BE2C (cell line): ENCODE measurements at regions not wholly inside any gene's neighbourhood (a gene's known extent, or its start where the extent isn't known, plus 50 kb on each side); places are given as distances from the start of the nearest gene placed in this dataset.

ENCODE experiments used
- DNase-seq: peaks from one replicate; pipeline ENCODE4 v3.0.0-alpha.2; 2020
- H3K27me3 ChIP-seq: fragments of 250-450 bp; sonication (Bioruptor Pico); 2 replicates; pipeline ENCODE4 v1.5.1; 2020; ENCODE audit warnings: mild to moderate bottlenecking
- H3K36me3 ChIP-seq: fragments of 250-450 bp; sonication (Bioruptor Pico); 2 replicates; pipeline ENCODE4 v1.5.1; 2020; ENCODE audit warnings: mild to moderate bottlenecking
- H3K4me1 ChIP-seq: fragments of 250-450 bp; sonication (Bioruptor Pico); 2 replicates; pipeline ENCODE4 v1.5.1; 2020
- H3K4me3 ChIP-seq: 2 replicates; pipeline ENCODE4 v1.5.1; 2011; ENCODE audit warnings: low read depth, low read length
- H3K9me3 ChIP-seq: fragments of 250-450 bp; sonication (Bioruptor Pico); 2 replicates; pipeline ENCODE4 v1.5.1; 2020
- TF ChIP-seq, protein P1 (sequence below): IDR thresholded peaks from 2 replicates; pipeline ENCODE4 v1.5.1; 2012; ENCODE audit warnings: mild to moderate bottlenecking, low read depth, low read length

DNA sequence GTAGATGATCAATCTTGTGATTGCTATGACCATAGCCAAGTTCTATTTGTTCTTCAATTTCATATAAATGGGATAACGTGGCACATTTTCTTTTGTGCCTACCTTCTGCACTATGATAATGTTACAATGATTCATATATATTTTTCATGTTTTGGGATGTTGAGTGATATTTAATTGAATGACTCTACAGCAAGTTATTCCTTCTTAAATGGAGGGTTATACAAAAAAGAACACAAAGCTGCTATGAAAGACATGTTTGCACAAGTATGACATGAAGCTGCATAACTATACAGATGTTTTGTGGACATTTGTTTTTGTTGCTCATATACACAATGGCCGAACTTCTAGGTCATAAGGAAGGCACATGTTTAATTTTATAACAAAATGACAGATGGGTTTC, 356.2 kb downstream of the CBLN2 start:
- TF ChIP-seq, protein P1, sequence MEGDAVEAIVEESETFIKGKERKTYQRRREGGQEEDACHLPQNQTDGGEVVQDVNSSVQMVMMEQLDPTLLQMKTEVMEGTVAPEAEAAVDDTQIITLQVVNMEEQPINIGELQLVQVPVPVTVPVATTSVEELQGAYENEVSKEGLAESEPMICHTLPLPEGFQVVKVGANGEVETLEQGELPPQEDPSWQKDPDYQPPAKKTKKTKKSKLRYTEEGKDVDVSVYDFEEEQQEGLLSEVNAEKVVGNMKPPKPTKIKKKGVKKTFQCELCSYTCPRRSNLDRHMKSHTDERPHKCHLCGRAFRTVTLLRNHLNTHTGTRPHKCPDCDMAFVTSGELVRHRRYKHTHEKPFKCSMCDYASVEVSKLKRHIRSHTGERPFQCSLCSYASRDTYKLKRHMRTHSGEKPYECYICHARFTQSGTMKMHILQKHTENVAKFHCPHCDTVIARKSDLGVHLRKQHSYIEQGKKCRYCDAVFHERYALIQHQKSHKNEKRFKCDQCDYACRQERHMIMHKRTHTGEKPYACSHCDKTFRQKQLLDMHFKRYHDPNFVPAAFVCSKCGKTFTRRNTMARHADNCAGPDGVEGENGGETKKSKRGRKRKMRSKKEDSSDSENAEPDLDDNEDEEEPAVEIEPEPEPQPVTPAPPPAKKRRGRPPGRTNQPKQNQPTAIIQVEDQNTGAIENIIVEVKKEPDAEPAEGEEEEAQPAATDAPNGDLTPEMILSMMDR, result no peak
- Histone ChIP-seq H3K27me3 (no peaks in the 10 kb centered on the region), H3K4me1 (no peaks in the 10 kb centered on the region), H3K4me3 (no peak overlapping the region), H3K9me3 (no peaks in the 10 kb centered on the region), H3K36me3 (no peaks in the 10 kb centered on the region)
- no peak for DNase-seq

DNA sequence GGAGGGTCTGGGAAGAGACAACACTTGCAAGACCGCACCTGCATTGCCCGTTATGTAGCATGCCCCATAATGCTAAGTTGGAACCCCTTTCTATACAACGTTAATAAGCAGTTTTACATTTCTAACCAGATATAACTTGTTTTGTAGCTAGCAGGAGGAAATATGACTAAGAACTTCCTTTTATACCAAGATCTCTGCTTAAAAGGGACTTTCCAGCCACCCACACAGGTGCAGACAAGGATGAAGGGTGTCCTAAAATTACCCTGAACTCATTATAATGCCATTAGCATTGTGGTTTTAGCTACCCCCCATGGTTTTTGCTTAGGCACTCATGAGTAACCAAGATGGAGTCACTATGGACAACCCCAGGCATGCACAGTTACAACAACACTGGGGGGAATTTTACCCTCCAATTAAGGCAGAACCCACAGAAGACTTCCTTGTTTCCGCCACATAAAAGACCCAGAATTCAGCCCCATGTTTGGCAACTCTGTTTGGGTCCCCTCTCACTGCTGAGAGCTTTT, 362.8 kb downstream of the CBLN2 start:
- Histone ChIP-seq H3K36me3 (no peaks in the 10 kb centered on the region), H3K9me3 (no peaks in the 10 kb centered on the region), H3K27me3 (no peaks in the 10 kb centered on the region), H3K4me3 (no peak overlapping the region), H3K4me1 (no peaks in the 10 kb centered on the region)
- no peak for DNase-seq
- TF ChIP-seq, protein P1, result no peak

DNA sequence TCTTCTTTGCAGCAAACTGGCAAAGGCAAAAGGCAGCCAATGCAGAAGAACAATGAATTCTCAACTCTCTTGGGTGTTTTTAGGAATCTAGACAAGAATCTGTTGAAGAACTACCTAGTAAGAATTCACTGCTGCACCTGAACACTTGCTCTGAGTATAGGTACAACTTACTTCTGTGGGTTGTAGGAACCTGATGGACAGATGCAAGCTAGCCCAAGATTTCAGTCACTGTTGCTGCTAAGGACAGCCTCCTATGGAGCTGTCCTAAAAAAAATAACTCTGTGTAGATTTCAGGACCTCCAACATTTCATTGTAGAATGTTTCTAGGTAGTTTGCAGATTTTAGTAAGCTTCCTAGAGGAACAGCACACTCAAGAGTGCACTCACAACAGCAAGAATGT, 363.5 kb downstream of the CBLN2 start:
- H3K4me1 ChIP-seq, result no peaks in the 10 kb centered on the region
- no peaks in the 10 kb centered on the region for H3K36me3 ChIP-seq
- H3K9me3 ChIP-seq, result no peaks in the 10 kb centered on the region
- TF ChIP-seq, protein P1, result no peak
- H3K27me3 ChIP-seq, result no peaks in the 10 kb centered on the region
- DNase-seq, result no peak
- H3K4me3 ChIP-seq, result no peak overlapping the region

DNA sequence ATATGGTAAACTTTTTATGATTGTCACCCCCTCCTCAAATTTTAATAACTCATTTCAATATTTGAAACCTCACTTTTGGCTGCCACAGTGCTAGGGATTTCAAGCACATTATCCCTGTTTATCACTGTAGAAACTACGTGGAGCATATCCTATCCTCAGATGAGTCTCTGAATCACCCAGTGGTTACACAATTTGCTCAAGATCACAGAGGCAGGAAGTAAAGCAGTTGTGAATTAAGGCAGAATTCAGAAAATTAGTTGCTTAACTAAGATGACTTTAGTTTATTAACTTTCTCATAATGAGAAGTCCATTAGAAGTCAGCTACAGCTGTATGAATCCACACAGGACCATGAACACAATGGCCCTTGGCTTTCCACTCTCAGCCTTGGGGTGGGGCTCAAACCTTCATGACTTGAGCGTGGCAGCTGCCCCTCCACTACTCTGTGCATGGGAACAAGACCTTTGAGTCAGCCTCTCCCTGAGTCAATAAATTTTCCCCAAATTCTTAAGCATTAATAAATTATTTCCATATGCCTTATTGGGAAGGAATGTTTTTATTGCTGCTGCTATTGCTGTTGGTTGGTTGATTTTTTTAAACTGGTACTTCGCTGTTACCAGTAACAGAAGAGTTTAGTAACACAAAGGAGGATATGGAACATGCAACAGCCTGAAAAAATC, 369.0 kb downstream of the CBLN2 start:
- no peaks in the 10 kb centered on the region for H3K9me3 ChIP-seq
- TF ChIP-seq, protein P1, result no peak
- no peaks in the 10 kb centered on the region for H3K36me3 ChIP-seq
- H3K27me3 ChIP-seq, result no peaks in the 10 kb centered on the region
- no peak for DNase-seq
- no peaks in the 10 kb centered on the region for H3K4me1 ChIP-seq
- no peak overlapping the region for H3K4me3 ChIP-seq

DNA sequence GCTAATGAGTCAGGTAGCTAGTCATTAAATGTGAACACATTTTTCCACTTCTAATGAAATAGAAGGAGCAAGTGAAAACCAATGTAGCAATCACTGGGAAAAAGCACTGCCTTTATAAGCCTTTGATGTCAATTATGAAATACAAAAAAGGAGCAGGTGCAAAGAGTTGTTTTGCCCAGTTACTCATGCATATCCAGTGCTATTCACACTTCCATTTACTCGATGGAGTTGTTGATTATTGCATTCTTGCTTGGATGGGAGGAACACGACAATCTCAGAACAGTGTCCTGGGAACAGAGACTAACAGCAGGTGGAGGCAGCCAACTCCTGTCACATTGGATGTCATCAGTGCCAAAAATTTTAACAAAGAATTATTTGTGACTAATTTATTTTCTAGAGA, 372.5 kb downstream of the CBLN2 start:
- DNase-seq, result no peak
- Histone ChIP-seq H3K36me3 (no peaks in the 10 kb centered on the region), H3K4me1 (no peaks in the 10 kb centered on the region), H3K9me3 (no peaks in the 10 kb centered on the region), H3K4me3 (no peak overlapping the region), H3K27me3 (no peaks in the 10 kb centered on the region)
- TF ChIP-seq, protein P1, result no peak

DNA sequence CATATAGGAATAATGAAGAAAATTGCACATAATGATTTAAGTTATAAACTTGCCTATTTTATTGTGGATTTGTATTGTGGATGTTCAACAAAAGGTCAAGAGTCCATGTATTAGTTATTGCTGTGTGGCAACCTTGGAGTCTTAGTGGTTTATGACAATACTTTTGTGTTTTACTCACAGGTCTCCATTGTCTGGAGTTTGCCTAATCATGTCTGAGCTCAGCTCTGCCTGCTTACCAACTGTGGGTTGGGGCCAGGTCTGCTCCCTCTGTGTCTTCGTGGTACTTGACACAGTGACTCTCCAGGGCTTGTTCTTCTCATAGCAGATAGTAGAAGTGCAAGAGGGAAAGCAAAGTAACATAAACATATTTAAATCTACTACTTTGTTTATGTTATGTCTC, 382.5 kb downstream of the CBLN2 start:
- TF ChIP-seq, protein P1, result no peak
- no peak for DNase-seq
- H3K27me3 ChIP-seq, result no peaks in the 10 kb centered on the region

More for the DNA sequence above, 382.5 kb downstream of the CBLN2 start:
- Histone ChIP-seq H3K4me1 (no peaks in the 10 kb centered on the region), H3K36me3 (no peaks in the 10 kb centered on the region), H3K9me3 (no peaks in the 10 kb centered on the region), H3K4me3 (no peak overlapping the region)
